GM12865 (cell line): ENCODE measurements at regions not wholly inside any gene's neighbourhood (a gene's known extent, or its start where the extent isn't known, plus 50 kb on each side); places are given as distances from the start of the nearest gene placed in this dataset.
A peak's percentile ranks its signal among the peaks of the same experiment; 100 is the strongest.

Source experiments
- DNase-seq: peaks from one replicate; pipeline ENCODE4 v3.0.0; 2010; ENCODE audit warnings: low read depth
- H3K4me3 ChIP-seq: 2 replicates; pipeline ENCODE4 v1.5.1; 2011; ENCODE audit warnings: mild to moderate bottlenecking, low read depth, low read length, control low read depth
- CTCF ChIP-seq: IDR thresholded peaks from 2 replicates; pipeline ENCODE4 v1.5.1; 2011; ENCODE audit warnings: low read length, control low read depth, low read depth, inconsistent platforms; ENCODE audit not compliant: insufficient read depth; ENCODE audit errors: missing control alignments

- no peak overlapping the region for H3K4me3 ChIP-seq
- no peak for TF ChIP-seq CTCF
- no peak for DNase-seq
Observed at GRCh38 chr21:28749536-28749935, 243.1 kb downstream of the LTN1 start.

DNA sequence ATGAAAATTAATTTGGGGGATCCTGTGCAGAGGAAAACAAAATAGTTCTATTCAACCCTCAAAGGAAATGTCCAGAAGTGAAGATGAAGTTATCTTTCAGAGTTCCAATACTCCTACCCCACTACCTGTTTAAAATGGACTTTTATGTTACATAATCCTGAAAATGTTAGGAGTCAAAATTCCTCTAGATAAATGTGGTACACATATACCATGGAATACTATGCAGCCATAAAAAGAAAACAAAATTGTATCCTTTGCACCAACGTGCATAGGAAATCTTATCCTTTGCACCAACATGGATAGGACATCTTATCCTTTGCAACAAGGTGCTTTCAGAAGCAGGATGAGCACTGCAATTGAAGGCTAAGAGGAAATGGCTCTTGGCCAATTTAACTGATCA, 245.2 kb downstream of the LTN1 start:
- DNase-seq = no peak
- TF ChIP-seq CTCF = no peak

DNA sequence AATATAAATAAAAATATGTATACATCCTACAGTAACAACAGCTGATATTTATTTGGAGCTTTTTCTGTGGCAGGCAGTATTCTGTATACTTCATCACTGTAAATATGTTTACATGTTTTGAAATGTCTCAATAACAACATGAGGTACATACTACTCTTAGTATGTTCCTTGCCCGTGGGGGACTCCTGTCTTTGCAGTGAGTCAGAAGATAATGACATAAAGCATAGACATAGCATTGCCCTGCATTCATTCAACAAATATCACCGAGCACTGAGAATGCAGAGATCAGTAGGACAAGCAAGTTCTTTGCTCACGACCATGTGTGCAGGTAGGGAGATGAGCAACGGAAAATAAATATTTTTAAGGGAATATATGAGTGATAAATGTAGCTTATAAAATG, 246.5 kb downstream of the LTN1 start:
- no peak overlapping the region for H3K4me3 ChIP-seq
- TF ChIP-seq CTCF = no peak
- DNase-seq = no peak

More for the DNA sequence above, 245.2 kb downstream of the LTN1 start:
- no peak overlapping the region for H3K4me3 ChIP-seq

GRCh38 chr21:28745131-28746016, 247.3 kb downstream of the LTN1 start:
- peak overlapping the region; percentile 35 for H3K4me3 ChIP-seq
- DNase-seq = peak; percentile 84
- TF ChIP-seq CTCF = peak; percentile 86

GRCh38 chr21:28743723-28744122, 249.0 kb downstream of the LTN1 start:
- H3K4me3 ChIP-seq = no peak overlapping the region
- DNase-seq = no peak
- no peak for TF ChIP-seq CTCF

DNA sequence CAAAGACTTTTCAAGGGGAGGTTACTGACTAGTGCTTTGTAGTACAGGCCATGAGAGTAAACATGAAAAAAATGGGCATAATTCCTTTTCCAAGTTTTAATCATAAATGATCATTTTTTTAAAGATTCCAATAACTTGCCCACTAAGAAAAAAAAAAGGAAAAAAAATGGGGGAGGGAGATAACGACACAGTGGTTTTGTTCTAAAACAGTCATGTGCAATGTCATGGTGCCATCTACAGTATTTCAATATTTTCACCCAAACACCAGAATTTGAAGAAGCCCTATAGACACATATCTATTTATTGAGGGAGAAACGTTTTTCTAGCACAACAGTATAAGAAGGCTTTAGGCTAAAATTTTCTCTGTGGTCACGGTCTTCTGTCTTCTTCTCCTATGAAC, 250.2 kb downstream of the LTN1 start:
- TF ChIP-seq CTCF = no peak
- DNase-seq = no peak
- H3K4me3 ChIP-seq = no peak overlapping the region

DNA sequence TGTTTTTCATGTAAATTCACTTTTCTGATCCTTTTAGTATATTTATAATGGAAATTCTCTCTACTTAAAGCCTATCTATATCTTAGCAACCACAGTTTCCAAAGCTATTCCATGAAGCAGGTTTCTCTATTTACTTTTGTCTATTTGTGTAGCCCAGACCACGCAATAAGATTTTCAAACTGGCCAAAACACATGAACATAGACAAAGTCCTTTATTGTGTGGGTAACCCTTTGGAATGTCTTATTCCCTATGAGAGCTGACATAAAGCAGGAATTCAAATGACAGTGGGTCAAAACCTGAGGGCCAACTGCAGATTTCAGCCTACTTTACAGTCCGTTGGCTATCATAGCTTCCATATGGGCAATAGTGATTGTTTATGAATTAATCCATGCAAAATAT, 252.6 kb downstream of the LTN1 start:
- TF ChIP-seq CTCF = no peak
- DNase-seq = no peak
- no peak overlapping the region for H3K4me3 ChIP-seq
